Heart right ventricle (tissue), 16 donors: ENCODE measurements at regions not wholly inside any gene's neighbourhood (a gene's known extent, or its start where the extent isn't known, plus 50 kb on each side); places are given as distances from the start of the nearest gene placed in this dataset.

Experiments used
- ATAC-seq, 8 donors: fragments of 200-7000 bp; cut with Tn5 transposase; one replicate each; pipeline ENCODE4 v1.9.1; 2020; ENCODE audit warnings: mild to moderate bottlenecking in 8 of 8, moderate library complexity in 8 of 8, moderate number of reproducible peaks in 1 of 8
- DNase-seq, 2 donors: peaks; one replicate each; pipeline ENCODE4 v3.0.0-alpha.2; 2020
- H3K27ac ChIP-seq, 10 donors: fragments of 200-600 bp; sonication (generic) in 2 of 10; one replicate each; pipeline versions ENCODE4 v1.5.0 to v1.8.0; 2020 to 2022; ENCODE audit warnings: mild to moderate bottlenecking in 3 of 10
- H3K27me3 ChIP-seq, 7 donors: fragments of 200-600 bp; one replicate each; pipeline ENCODE4 v1.8.0; 2021 to 2022; ENCODE audit warnings: mild to moderate bottlenecking in 2 of 7
- H3K36me3 ChIP-seq, 9 donors: fragments of 200-600 bp; sonication (generic) in 1 of 9; one replicate each; pipeline versions ENCODE4 v1.5.0 to v1.8.0; 2020 to 2022; ENCODE audit warnings: mild to moderate bottlenecking in 2 of 9
- H3K4me1 ChIP-seq, 9 donors: fragments of 200-600 bp; sonication (generic) in 1 of 9; one replicate each; pipeline versions ENCODE4 v1.5.0 to v1.8.0; 2020 to 2022; ENCODE audit warnings: mild to moderate bottlenecking in 4 of 9
- H3K4me3 ChIP-seq, 10 donors: fragments of 200-600 bp; sonication (generic) in 2 of 10; one replicate each; pipeline versions ENCODE4 v1.5.0 to v1.8.0; 2020 to 2022; ENCODE audit warnings: mild to moderate bottlenecking in 7 of 10, moderate library complexity in 2 of 10
- H3K9me3 ChIP-seq, 11 donors: fragments of 200-600 bp in 10 of 11; sonication (generic) in 2 of 11; one replicate each; pipeline versions ENCODE4 v1.5.0 to v1.8.0; 2013 to 2022; ENCODE audit warnings: mild to moderate bottlenecking in 2 of 11, control low read depth in 1 of 11, moderate library complexity in 1 of 11
- CTCF ChIP-seq, 9 donors: fragments of 200-600 bp; sonication (generic) in 2 of 9; IDR thresholded peaks; one replicate each; pipeline versions ENCODE4 v1.5.0 to v1.8.0; 2021 to 2022; ENCODE audit warnings: antibody characterized with exemption in 9 of 9, mild to moderate bottlenecking in 5 of 9, moderate library complexity in 1 of 9
- WGBS, 2 donors: extraction: QIAGEN DNeasy Blood & Tissue Kit; methylation state at CpG; one replicate each; pipeline ENCODE4 v1.1.7; 2013; ENCODE audit warnings: inconsistent platforms in 1 of 2; 5-methylcytosine and 5-hydroxymethylcytosine counted together
- intact Hi-C, 10 donors: fragments of 100-400 bp; cut with DNase I; formaldehyde crosslinking; loops; one replicate each; pipeline versions ENCODE4 v1.11.1 to v1.14.2; 2022
- donor health status: Arrhythmogenic right ventricular cardiomyopathy.
- donor health status: ischemic (EF 13 %, LVEDD 7.1; RV severe dilation, severe dysfunction).
- donor health status: healthy with polysubstance abuse.
- donor health status: DM: no; HTN: yes; CAD: no.
- donor health status: DM: no; HTN: no; CAD: no.
- donor health status: ischemic (EF 25% LVEDD 6.9; RV normal size, moderate dysfunction).
- donor health status: ischemic (EF 25% LVEDD 5.7; RV mildly dilated, moderate dysfunction).
- donor health status: healthy.
- donor health status: DM: yes; HTN: yes; CAD: no.
- donor health status: Ischemic cardiomyopathy.
- donor health status: ischemic (EF 35%, LVEDD 5.7; RV mildly dilated, moderate dysfunction).
- donor health status: nonischemic (EF 11% LVEDD 7.7; RV severe dilation, severe dysfunction).
- donor health status: DM: yes; HTN: yes; CAD: no.
- donor health status: PGD.
- donor health status: ischemic (EF 29% LVEDD 5.4; RV normal size, mild dysfunction).
- donor health status: nonischemic (EF 23%, LVEDD 6.1; RV moderate dilation, normal function).

- H3K36me3 ChIP-seq, result no peaks in the 10 kb centered on the region
- ATAC-seq (no peak), DNase-seq (no peak)
- H3K27me3 ChIP-seq, result peaks cover 0 to 8% (median 0%) of the 10 kb centered on the region in 7 donors
- no peak for TF ChIP-seq CTCF (IDR thresholded peaks at IDR 0.05)
- 97 to 98% methylated on average over 2 of the region's 2 CpGs for WGBS, 2 donors
- no peaks in the 10 kb centered on the region for H3K9me3 ChIP-seq
- intact Hi-C loops, result no loop called here
- H3K4me3 ChIP-seq, result no peak overlapping the region
- peaks cover 0 to 5% (median 0%) of the 10 kb centered on the region in 9 donors for H3K4me1 ChIP-seq
- H3K27ac ChIP-seq, result no peak overlapping the region
These were observed 284.8 kb upstream of the FMN2 start for GRCh38 chr1:239806897-239807296.

GRCh38 chr1:239807361-239807760 lies 284.3 kb upstream of the FMN2 start:
- no peak for TF ChIP-seq CTCF (IDR thresholded peaks at IDR 0.05)
- peaks cover 0 to 5% (median 0%) of the 10 kb centered on the region in 9 donors for H3K4me1 ChIP-seq
- no peak for DNase-seq

GRCh38 chr1:239810061-239810481 lies 281.6 kb upstream of the FMN2 start:
- 62 to 68% methylated on average over 8 of the region's 8 CpGs for WGBS, 2 donors
- H3K27ac ChIP-seq, result no peak overlapping the region
- H3K4me1 ChIP-seq, result peaks cover 0 to 5% (median 0%) of the 10 kb centered on the region in 9 donors
- H3K9me3 ChIP-seq, result no peaks in the 10 kb centered on the region
- peaks cover 0 to 5% (median 0%) of the 10 kb centered on the region in 7 donors for H3K27me3 ChIP-seq
- DNase-seq (no peak), ATAC-seq (no peak)
- intact Hi-C loops, result no loop called here
- no peak for TF ChIP-seq CTCF (IDR thresholded peaks at IDR 0.05)
- no peak overlapping the region for H3K4me3 ChIP-seq
- H3K36me3 ChIP-seq, result no peaks in the 10 kb centered on the region

More at GRCh38 chr1:239807361-239807760, 284.3 kb upstream of the FMN2 start:
- Histone ChIP-seq H3K4me3 (no peak overlapping the region), H3K27ac (no peak overlapping the region), H3K27me3 (peaks cover 0 to 8% (median 0%) of the 10 kb centered on the region in 7 donors), H3K36me3 (no peaks in the 10 kb centered on the region), H3K9me3 (no peaks in the 10 kb centered on the region)
- intact Hi-C loops, result no loop called here
- ATAC-seq, result no peak

- Histone ChIP-seq H3K4me3 (no peak overlapping the region), H3K27ac (no peak overlapping the region), H3K9me3 (no peaks in the 10 kb centered on the region), H3K27me3 (peaks cover 0 to 5% (median 0%) of the 10 kb centered on the region in 7 donors), H3K4me1 (peaks cover 0 to 5% (median 0%) of the 10 kb centered on the region in 9 donors), H3K36me3 (no peaks in the 10 kb centered on the region)
- TF ChIP-seq CTCF (IDR thresholded peaks at IDR 0.05), result no peak
- ATAC-seq (no peak), DNase-seq (no peak)
- intact Hi-C loops, result no loop called here
- WGBS, 2 donors, result 65 to 68% methylated on average over 7 of the region's 7 CpGs
These were observed 280.3 kb upstream of the FMN2 start for GRCh38 chr1:239811211-239811885.
